GM12878 (cell line): ENCODE measurements at regions not wholly inside any gene's neighbourhood (a gene's known extent, or its start where the extent isn't known, plus 50 kb on each side); places are given as distances from the start of the nearest gene placed in this dataset.

Source experiments
- ATAC-seq: fragments of 200-7000 bp; cut with Tn5 transposase; 3 replicates; pipeline ENCODE4 v1.9.1; 2020; ENCODE audit warnings: mild to moderate bottlenecking, moderate library complexity
- BruUV-seq: library from RNA; stranded (reverse); fragments of 400-500 nt; replicated peaks from 2 replicates; lab custom pipeline; 2021; lab: Mats Ljungman, UMichigan
- CTCF ChIA-PET: fragments of 300-600 bp; sonication (Branson Sonifier 250); formaldehyde crosslinking; extraction: SDS; loops from one replicate; lab custom pipeline; 2021; ENCODE audit warnings: inconsistent platforms; lab: Yijun Ruan, JAX
- POLR2A ChIA-PET: fragments of 350-600 bp; formaldehyde crosslinking; extraction: SDS; loops from one replicate; lab custom pipeline; 2021; ENCODE audit warnings: inconsistent platforms; lab: Charles Lee
- RAD21 ChIA-PET: fragments of 300-600 bp; sonication (Branson Sonifier 250); formaldehyde crosslinking; loops from one replicate; lab custom pipeline; 2023; ENCODE audit warnings: antibody characterized with exemption; ENCODE audit not compliant: unreplicated experiment; lab: Charles Lee
- SMC1A ChIA-PET: fragments of 300-600 bp; sonication (Branson Sonifier 250); formaldehyde crosslinking; loops from one replicate; lab custom pipeline; 2023; ENCODE audit not compliant: unreplicated experiment, uncharacterized antibody; lab: Charles Lee
- DNase-seq: peaks from one replicate; pipeline ENCODE4 v3.0.0-alpha.2; 2011; ENCODE audit warnings: low read depth, low spot score
- FAIRE-seq: peaks from 3 replicates; lab custom pipeline; 2011; peaks lifted over from hg19 to GRCh38; lab: Jason Lieb, UNC
- H2AFZ ChIP-seq: 2 replicates; pipeline ENCODE4 v1.6.0; 2011; ENCODE audit warnings: low read depth, low read length, control low read depth; ENCODE audit not compliant: control insufficient read depth
- H3K27ac ChIP-seq: 2 replicates; pipeline ENCODE4 v1.5.1; 2011; ENCODE audit warnings: control low read depth; ENCODE audit not compliant: control insufficient read depth, insufficient read depth
- H3K27me3 ChIP-seq, 2 experiments: replicated peaks in 1 of 2; 2 replicates each; pipeline versions ENCODE4 v1.6.0 to v1.6.1; 2011; ENCODE audit warnings: low read length in 1 of 2; ENCODE audit not compliant: control insufficient read depth in 2 of 2, insufficient read depth in 2 of 2
- H3K36me3 ChIP-seq, 2 experiments: 2 replicates each; pipeline ENCODE4 v1.5.1; 2011; ENCODE audit warnings: low read length in 1 of 2; ENCODE audit not compliant: control insufficient read depth in 2 of 2, insufficient read depth in 2 of 2
- H3K4me1 ChIP-seq: 2 replicates; pipeline ENCODE4 v1.6.1; 2011; ENCODE audit warnings: mild to moderate bottlenecking, low read length, moderate library complexity, mixed read lengths; ENCODE audit not compliant: control insufficient read depth, insufficient read depth
- H3K4me2 ChIP-seq: 2 replicates; pipeline ENCODE4 v1.6.0; 2011; ENCODE audit warnings: control low read depth; ENCODE audit not compliant: control insufficient read depth, insufficient read depth
- H3K4me3 ChIP-seq: fragments of 200-600 bp; sonication (generic); 2 replicates; pipeline ENCODE4 v1.5.1; 2016
- H3K79me2 ChIP-seq: 2 replicates; pipeline ENCODE4 v1.6.0; 2011; ENCODE audit warnings: low read length; ENCODE audit not compliant: control insufficient read depth, insufficient read depth
- H3K9ac ChIP-seq: 2 replicates; pipeline ENCODE4 v1.8.0; 2011; ENCODE audit warnings: low read length, control low read depth, mixed read lengths; ENCODE audit not compliant: control insufficient read depth, insufficient read depth
- H3K9me3 ChIP-seq: replicated peaks from 3 replicates; pipeline ENCODE4 v1.5.1; 2011; ENCODE audit warnings: mild to moderate bottlenecking, low read length; ENCODE audit not compliant: control insufficient read depth, insufficient read depth
- H4K20me1 ChIP-seq: 2 replicates; pipeline ENCODE4 v1.6.0; 2011; ENCODE audit not compliant: control insufficient read depth, insufficient read depth
- CEBPZ ChIP-seq: fragments of 150-350 bp; IDR thresholded peaks from 2 replicates; pipeline ENCODE4 v1.6.1; 2016; ENCODE audit warnings: low read depth, low read length
- FOXK2 ChIP-seq: fragments of 450-650 bp; IDR thresholded peaks from 2 replicates; pipeline ENCODE4 v1.6.1; 2017; ENCODE audit warnings: mild to moderate bottlenecking, moderate library complexity
- MYC ChIP-seq: IDR thresholded peaks from 2 replicates; pipeline ENCODE4 v1.6.1; 2011; ENCODE audit warnings: mild to moderate bottlenecking, low read length, moderate library complexity, inconsistent platforms; ENCODE audit not compliant: insufficient read depth, insufficient replicate concordance, insufficient read length, severe bottlenecking
- NFIC ChIP-seq: IDR thresholded peaks from 2 replicates; pipeline ENCODE4 v1.6.1; 2012; ENCODE audit warnings: low read depth, mild to moderate bottlenecking, inconsistent platforms, low read length, moderate library complexity
- PKNOX1 ChIP-seq: fragments of 450-650 bp; IDR thresholded peaks from 2 replicates; pipeline ENCODE4 v1.6.1; 2016; ENCODE audit warnings: mild to moderate bottlenecking
- SPI1 ChIP-seq: IDR thresholded peaks from 2 replicates; pipeline ENCODE4 v1.6.1; 2011; ENCODE audit warnings: low read depth, mild to moderate bottlenecking, low read length, moderate library complexity, borderline replicate concordance; ENCODE audit not compliant: insufficient read depth
- ZNF207 ChIP-seq: fragments of 450-650 bp; IDR thresholded peaks from 2 replicates; pipeline ENCODE4 v1.6.1; 2014; ENCODE audit warnings: antibody characterized with exemption, mild to moderate bottlenecking, borderline replicate concordance
- ZNF687 ChIP-seq: fragments of 450-650 bp; IDR thresholded peaks from 2 replicates; pipeline ENCODE4 v1.6.1; 2017; ENCODE audit warnings: mild to moderate bottlenecking, moderate library complexity
- WGBS: methylation state at CpG from one replicate; pipeline ENCODE4 v1.1.6; 2016; ENCODE audit warnings: low lambda C conversion rate; ENCODE audit not compliant: insufficient replicate concordance, insufficient coverage; ENCODE audit errors: missing lambda C conversion rate; 5-methylcytosine and 5-hydroxymethylcytosine counted together
- in situ Hi-C: fragments of 300-500 bp; cut with MboI; formaldehyde crosslinking; loops from 9 replicates; pipeline ENCODE4 v1.14.3; 2018; ENCODE audit warnings: mixed read lengths
- intact Hi-C: fragments of 100-400 bp; cut with micrococcal nuclease; formaldehyde crosslinking; loops from one replicate; pipeline ENCODE4 v1.14.2; 2022; ENCODE audit not compliant: unreplicated experiment

GRCh38 chr13:90830782-90831181, 516.7 kb upstream of the MIR17HG start:
- in situ Hi-C loops, result no loop called here
- RAD21 ChIA-PET, result no interaction called here
- no TSS peak for BruUV-seq

DNA sequence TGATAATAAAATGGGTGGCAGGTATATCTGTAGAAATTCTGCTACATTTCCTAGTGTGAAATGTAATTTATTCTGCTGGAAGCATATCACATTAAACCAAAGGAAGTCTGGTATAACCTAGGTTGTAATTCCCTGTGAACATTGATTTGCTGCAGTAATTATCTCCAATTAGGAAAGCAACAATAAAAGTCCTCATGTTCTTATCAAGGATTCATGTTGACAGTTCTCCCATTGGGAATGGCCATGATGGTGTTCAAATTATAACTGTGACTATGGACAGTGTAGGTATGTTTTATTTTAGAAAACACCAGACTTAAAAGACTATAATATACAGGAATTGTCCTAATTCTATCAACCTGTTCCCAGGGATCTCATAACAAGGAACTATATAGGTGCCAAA, 513.5 kb upstream of the MIR17HG start:
- Histone ChIP-seq H2AFZ (no peak overlapping the region), H3K9ac (no peak overlapping the region), H3K27ac (no peak overlapping the region), H3K79me2 (no peaks in the 10 kb centered on the region), H3K36me3 (no peaks in the 10 kb centered on the region), H3K4me3 (no peak overlapping the region), H4K20me1 (no peaks in the 10 kb centered on the region), H3K9me3 (no peaks in the 10 kb centered on the region), H3K4me1 (no peaks in the 10 kb centered on the region), H3K4me2 (no peak overlapping the region), H3K27me3 (no peaks in the 10 kb centered on the region)
- ChIA-PET CTCF (no interaction called here), SMC1A (no interaction called here), RAD21 (no interaction called here), POLR2A (no interaction called here)
- intact Hi-C loops, result no loop called here
- no TSS peak for BruUV-seq
- FAIRE-seq (no peak), ATAC-seq (no peak), DNase-seq (no peak)
- in situ Hi-C loops, result no loop called here
- TF ChIP-seq ZNF207 (no peak), NFIC (no peak), ZNF687 (no peak), CEBPZ (no peak), FOXK2 (no peak), MYC (no peak), SPI1 (no peak)

More at GRCh38 chr13:90830782-90831181, 516.7 kb upstream of the MIR17HG start:
- FAIRE-seq (no peak), ATAC-seq (no peak), DNase-seq (no peak)
- ChIA-PET SMC1A (no interaction called here), CTCF (no interaction called here), POLR2A (no interaction called here)
- no peaks in the 10 kb centered on the region for H3K27me3 ChIP-seq
- no peaks in the 10 kb centered on the region for H4K20me1 ChIP-seq
- TF ChIP-seq PKNOX1, result no peak
- H3K4me1 ChIP-seq, result no peaks in the 10 kb centered on the region
- H3K4me3 ChIP-seq, result no peak overlapping the region
- H3K36me3 ChIP-seq, result no peaks in the 10 kb centered on the region
- no peak overlapping the region for H3K9ac ChIP-seq
- H3K27ac ChIP-seq, result no peak overlapping the region
- no peaks in the 10 kb centered on the region for H3K79me2 ChIP-seq
- intact Hi-C loops, result no loop called here
- WGBS, result 0% methylated on average over 2 of the region's 2 CpGs
- no peak overlapping the region for H3K4me2 ChIP-seq
- H2AFZ ChIP-seq, result no peak overlapping the region
- H3K9me3 ChIP-seq, result no peaks in the 10 kb centered on the region
